Body of pancreas (tissue), 4 donors: ENCODE measurements at regions not wholly inside any gene's neighbourhood (a gene's known extent, or its start where the extent isn't known, plus 50 kb on each side); places are given as distances from the start of the nearest gene placed in this dataset.

Experiments used
- CTCF ChIP-seq, 7 experiments: fragments of 450-650 bp in 4 of 7; fragments of 200-600 bp in 3 of 7; sonication (generic) in 3 of 7; IDR thresholded peaks; one replicate each; pipeline ENCODE4 v1.5.1; 2016 to 2019; ENCODE audit warnings: antibody characterized with exemption in 7 of 7
- POLR2A ChIP-seq, 3 donors: fragments of 450-650 bp; IDR thresholded peaks; one replicate each; pipeline ENCODE4 v1.6.1; 2016; ENCODE audit warnings: antibody characterized with exemption in 3 of 3, mild to moderate bottlenecking in 2 of 3

GRCh38 chr3:72279068-72279604 is 494.2 kb upstream of the PROK2 start:
- TF ChIP-seq CTCF (IDR thresholded peaks at IDR 0.05): no peak
- TF ChIP-seq POLR2A (IDR thresholded peaks at IDR 0.05): no peak
